RWPE1 (cell line): ENCODE measurements at regions not wholly inside any gene's neighbourhood (a gene's known extent, or its start where the extent isn't known, plus 50 kb on each side); places are given as distances from the start of the nearest gene placed in this dataset.

Experiments used
- CTCF ChIA-PET: fragments of 350-600 bp; sonication (Branson Sonifier 250); formaldehyde crosslinking; extraction: SDS; loops from one replicate; lab custom pipeline; 2021; lab: Yijun Ruan, JAX
- POLR2A ChIA-PET: fragments of 400-600 bp; formaldehyde crosslinking; extraction: SDS; loops from one replicate; lab custom pipeline; 2020; ENCODE audit warnings: antibody characterized with exemption; ENCODE audit not compliant: low non-redundant PET; lab: Yijun Ruan, JAX
- DNase-seq: peaks from one replicate; pipeline ENCODE4 v3.0.0; 2012; ENCODE audit warnings: low spot score
- H3K27ac ChIP-seq: fragments of 450-650 bp; 2 replicates; pipeline ENCODE4 v1.5.1; 2017
- CTCF ChIP-seq: fragments of 450-650 bp; conservative IDR thresholded peaks from 2 replicates; pipeline ENCODE4 v1.5.1; 2017; ENCODE audit warnings: low read depth, mild to moderate bottlenecking

GRCh38 chr3:17905996-17906395 is 163.6 kb upstream of the TBC1D5 start:
- TF ChIP-seq CTCF: no peak
- POLR2A ChIA-PET: no interaction called here
- DNase-seq: no peak
- CTCF ChIA-PET: no interaction called here
- H3K27ac ChIP-seq: no peak overlapping the region

GRCh38 chr3:17901893-17902292 is 159.5 kb upstream of the TBC1D5 start:
- TF ChIP-seq CTCF: no peak
- POLR2A ChIA-PET: no interaction called here
- CTCF ChIA-PET: interaction anchor here (0.7 kb wide), 1 partner anchor 73 kb away, joined by 3 read pairs; no protein-coding TSS in a partner anchor
- no peak overlapping the region for H3K27ac ChIP-seq
- DNase-seq: no peak

GRCh38 chr3:17894434-17895060 is 152.1 kb upstream of the TBC1D5 start:
- ChIA-PET CTCF (no interaction called here), POLR2A (no interaction called here)
- no peak overlapping the region for H3K27ac ChIP-seq
- DNase-seq: no peak
- no peak for TF ChIP-seq CTCF

- ChIA-PET POLR2A (no interaction called here), CTCF (no interaction called here)
- DNase-seq: peak; percentile 3
- H3K27ac ChIP-seq: no peak overlapping the region
- TF ChIP-seq CTCF: no peak
Observed at GRCh38 chr3:17891139-17891856, 148.9 kb upstream of the TBC1D5 start.

- DNase-seq: no peak
- CTCF ChIA-PET: no interaction called here
- no peak for TF ChIP-seq CTCF
- POLR2A ChIA-PET: no interaction called here
- H3K27ac ChIP-seq: no peak overlapping the region
Observed at GRCh38 chr3:17885986-17886385, 143.6 kb upstream of the TBC1D5 start.

GRCh38 chr3:17882981-17883380 is 140.6 kb upstream of the TBC1D5 start:
- H3K27ac ChIP-seq: no peak overlapping the region
- no peak for TF ChIP-seq CTCF
- no peak for DNase-seq
- ChIA-PET CTCF (interaction anchor here (0.6 kb wide), 2 partner anchors 512 to 784 kb away, joined by 3 to 4 read pairs; no protein-coding TSS in a partner anchor), POLR2A (no interaction called here)
